Right lobe of liver (tissue), 6 donors: ENCODE measurements at regions not wholly inside any gene's neighbourhood (a gene's known extent, or its start where the extent isn't known, plus 50 kb on each side); places are given as distances from the start of the nearest gene placed in this dataset.
"Not testable (repeated sequence)": the region's sequence is repeated elsewhere in the genome, so short reads cannot be mapped to it uniquely, and the experiment has no call there.

Experiments used
- ATAC-seq, 4 donors: fragments of 200-7000 bp; cut with Tn5 transposase; one replicate each; pipeline ENCODE4 v1.9.1; 2020; ENCODE audit warnings: mild to moderate bottlenecking in 4 of 4, moderate library complexity in 4 of 4
- DNase-seq, 3 donors: peaks; one replicate each; pipeline ENCODE4 v3.0.0-alpha.2; 2020
- H3K27ac ChIP-seq, 3 donors: fragments of 200-600 bp; one replicate each; pipeline ENCODE4 v1.8.0; 2022
- H3K27me3 ChIP-seq, 2 donors: fragments of 200-600 bp; one replicate each; pipeline ENCODE4 v1.8.0; 2022
- H3K36me3 ChIP-seq, 4 donors: fragments of 200-600 bp; sonication (generic) in 1 of 4; one replicate each; pipeline versions ENCODE4 v1.5.1 to v1.8.0; 2017 to 2022; ENCODE audit warnings: control low read depth in 1 of 4
- H3K4me1 ChIP-seq, 4 donors: fragments of 200-600 bp; sonication (generic) in 1 of 4; one replicate each; pipeline versions ENCODE4 v1.5.1 to v1.8.0; 2017 to 2022; ENCODE audit warnings: control low read depth in 1 of 4
- H3K4me3 ChIP-seq, 3 donors: fragments of 200-600 bp; one replicate each; pipeline ENCODE4 v1.8.0; 2022
- H3K9me3 ChIP-seq, 4 donors: fragments of 200-600 bp; sonication (generic) in 1 of 4; one replicate each; pipeline versions ENCODE4 v1.5.1 to v1.8.0; 2017 to 2022; ENCODE audit warnings: control low read depth in 1 of 4
- POLR2A ChIP-seq: fragments of 450-650 bp; IDR thresholded peaks from one replicate; pipeline ENCODE4 v1.6.1; 2017; ENCODE audit warnings: antibody characterized with exemption, mild to moderate bottlenecking
- WGBS: methylation state at CpG from one replicate; pipeline ENCODE4 v1.1.6; 2018; ENCODE audit warnings: low coverage, low lambda C conversion rate; ENCODE audit not compliant: insufficient coverage; ENCODE audit errors: missing lambda C conversion rate; 5-methylcytosine and 5-hydroxymethylcytosine counted together
- intact Hi-C, 2 donors: fragments of 100-400 bp; cut with DNase I; formaldehyde crosslinking; loops; one replicate each; pipeline versions ENCODE4 v1.11.2 to v1.14.1; 2022
- TF ChIP-seq, protein P1 (sequence below), 4 donors: fragments of 200-600 bp in 3 of 4; fragments of 450-650 bp in 1 of 4; IDR thresholded peaks; one replicate each; pipeline versions ENCODE4 v1.5.1 to v1.8.0; 2016 to 2022; ENCODE audit warnings: antibody characterized with exemption in 4 of 4, mild to moderate bottlenecking in 2 of 4
- donor health status: DM: no; HTN: yes; CAD: no.
- donor health status: DM: no; HTN: no; CAD: no.
- donor health status: DM: no; HTN: no; CAD: no.
- donor health status: DM: no; HTN: yes; CAD: no.
- donor health status: DM: no; HTN: yes; CAD: no.

DNA sequence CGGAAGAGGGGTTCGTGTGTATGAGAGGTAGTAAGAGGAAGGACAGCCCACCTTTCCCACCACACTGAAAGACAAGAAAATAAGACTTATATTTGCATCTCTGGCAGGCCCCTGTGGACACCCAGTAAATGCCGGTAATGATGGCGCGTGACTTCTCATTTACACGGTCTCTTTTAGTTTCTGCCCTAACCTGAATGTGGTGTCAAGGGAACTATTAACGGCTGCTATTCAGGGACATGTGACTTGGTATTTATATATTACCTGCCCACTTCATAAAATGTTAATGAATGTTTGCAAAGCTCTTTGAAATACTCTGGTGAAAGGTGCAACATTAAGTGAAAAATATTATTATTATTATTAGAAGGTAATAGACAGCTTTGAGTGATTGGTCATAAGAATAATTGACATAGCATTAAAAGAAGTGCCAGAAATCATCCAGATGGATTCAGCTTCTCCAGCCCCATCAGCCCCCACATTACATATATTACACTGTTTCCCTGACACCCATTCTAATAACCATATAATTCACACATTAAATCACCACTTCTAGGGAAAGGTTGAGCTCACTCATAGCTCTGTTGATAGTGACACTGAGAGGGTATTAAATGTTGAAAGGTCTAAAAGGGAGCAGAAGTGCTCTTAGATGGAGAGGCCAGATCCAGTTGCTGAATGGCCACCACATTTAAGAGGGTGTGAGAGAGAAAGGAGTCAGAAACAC is 83.0 kb upstream of the BEND4 start:
- Histone ChIP-seq H3K9me3 (no peaks in the 10 kb centered on the region), H3K27ac (no peak overlapping the region), H3K4me3 (no peak overlapping the region), H3K27me3 (no peaks in the 10 kb centered on the region), H3K36me3 (no peaks in the 10 kb centered on the region), H3K4me1 (no peaks in the 10 kb centered on the region)
- no peak for DNase-seq
- no peak for TF ChIP-seq POLR2A
- TF ChIP-seq, protein P1, sequence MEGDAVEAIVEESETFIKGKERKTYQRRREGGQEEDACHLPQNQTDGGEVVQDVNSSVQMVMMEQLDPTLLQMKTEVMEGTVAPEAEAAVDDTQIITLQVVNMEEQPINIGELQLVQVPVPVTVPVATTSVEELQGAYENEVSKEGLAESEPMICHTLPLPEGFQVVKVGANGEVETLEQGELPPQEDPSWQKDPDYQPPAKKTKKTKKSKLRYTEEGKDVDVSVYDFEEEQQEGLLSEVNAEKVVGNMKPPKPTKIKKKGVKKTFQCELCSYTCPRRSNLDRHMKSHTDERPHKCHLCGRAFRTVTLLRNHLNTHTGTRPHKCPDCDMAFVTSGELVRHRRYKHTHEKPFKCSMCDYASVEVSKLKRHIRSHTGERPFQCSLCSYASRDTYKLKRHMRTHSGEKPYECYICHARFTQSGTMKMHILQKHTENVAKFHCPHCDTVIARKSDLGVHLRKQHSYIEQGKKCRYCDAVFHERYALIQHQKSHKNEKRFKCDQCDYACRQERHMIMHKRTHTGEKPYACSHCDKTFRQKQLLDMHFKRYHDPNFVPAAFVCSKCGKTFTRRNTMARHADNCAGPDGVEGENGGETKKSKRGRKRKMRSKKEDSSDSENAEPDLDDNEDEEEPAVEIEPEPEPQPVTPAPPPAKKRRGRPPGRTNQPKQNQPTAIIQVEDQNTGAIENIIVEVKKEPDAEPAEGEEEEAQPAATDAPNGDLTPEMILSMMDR (IDR thresholded peaks at IDR 0.05), result no peak
- intact Hi-C loops, result no loop called here
- WGBS, result 90% methylated on average over 5 of the region's 7 CpGs
- no peak for ATAC-seq

DNA sequence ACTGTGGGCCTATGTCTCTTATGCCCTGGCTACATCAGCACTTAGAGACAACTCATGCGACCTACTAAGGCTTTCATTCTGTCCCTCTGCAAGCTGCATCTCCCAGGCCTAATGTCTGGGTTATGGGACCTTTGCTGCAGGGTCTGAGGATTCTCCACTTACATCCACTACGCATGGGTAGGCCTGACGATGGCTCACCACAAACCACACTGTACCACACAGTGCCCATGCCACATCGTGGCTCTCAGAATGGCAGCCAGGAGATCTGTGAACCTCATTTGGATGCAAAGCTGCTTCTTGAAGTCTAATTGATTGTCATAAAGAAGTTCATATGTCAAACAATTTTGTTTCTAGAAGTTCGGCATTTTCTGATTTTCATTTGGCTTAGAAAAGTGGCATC is 84.6 kb upstream of the BEND4 start:
- WGBS, result 83% methylated on average over 4 of the region's 5 CpGs
- DNase-seq, result no peak
- intact Hi-C loops, result no loop called here
- Histone ChIP-seq H3K4me3 (no peak overlapping the region), H3K9me3 (no peaks in the 10 kb centered on the region), H3K4me1 (no peaks in the 10 kb centered on the region), H3K27me3 (no peaks in the 10 kb centered on the region), H3K36me3 (no peaks in the 10 kb centered on the region), H3K27ac (no peak overlapping the region)
- no peak for ATAC-seq
- no peak for TF ChIP-seq POLR2A
- TF ChIP-seq, protein P1 (IDR thresholded peaks at IDR 0.05), result no peak

DNA sequence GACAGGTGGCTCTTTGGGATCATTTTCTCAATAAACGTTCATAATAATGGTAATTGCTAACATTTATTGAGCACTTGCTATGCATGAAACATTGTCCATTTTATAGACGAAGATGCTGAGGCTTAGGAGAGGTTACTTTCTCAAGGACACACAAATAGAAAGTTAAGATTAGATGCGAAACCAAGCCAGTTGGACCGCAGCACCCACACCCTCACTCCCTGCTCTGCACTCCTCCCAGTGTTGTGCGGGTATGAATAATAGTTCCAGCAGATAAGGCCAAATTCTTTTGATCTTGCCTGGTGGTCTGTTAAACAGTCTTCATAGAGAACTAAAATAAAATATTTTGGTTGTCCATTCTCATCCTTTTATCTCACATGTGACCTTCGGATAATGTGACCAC is 85.0 kb upstream of the BEND4 start:
- intact Hi-C loops, result no loop called here
- no peak for ATAC-seq
- no peak for TF ChIP-seq POLR2A

DNA sequence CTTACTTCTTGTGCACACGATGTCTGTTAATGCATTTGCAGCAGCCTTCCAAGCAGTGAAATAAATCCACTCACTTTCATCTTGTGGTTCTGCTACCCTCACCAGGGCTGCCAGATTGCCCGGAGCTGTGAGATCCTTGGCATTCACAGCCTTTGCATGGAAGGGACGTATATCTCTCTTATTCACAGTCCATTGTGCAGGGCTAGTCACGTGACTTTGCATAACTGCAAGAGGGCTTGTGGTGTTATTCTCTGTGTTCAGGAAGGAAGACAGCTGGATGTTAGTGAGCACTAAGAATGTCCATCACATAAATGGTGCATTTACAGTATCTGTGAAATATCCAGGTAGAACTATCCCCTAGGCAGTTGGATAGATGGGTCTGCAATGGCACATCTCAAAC is 96.5 kb upstream of the BEND4 start:
- ATAC-seq (no peak), DNase-seq (no peak)
- Histone ChIP-seq H3K9me3 (no peaks in the 10 kb centered on the region), H3K27me3 (no peaks in the 10 kb centered on the region), H3K4me3 (no peak overlapping the region), H3K27ac (no peak overlapping the region), H3K4me1 (no peaks in the 10 kb centered on the region), H3K36me3 (no peaks in the 10 kb centered on the region)
- 27% methylated on average over 3 of the region's 4 CpGs for WGBS
- intact Hi-C loops, result no loop called here
- TF ChIP-seq, protein P1 (IDR thresholded peaks at IDR 0.05), result no peak
- TF ChIP-seq POLR2A, result no peak

More for the DNA sequence above, 85.0 kb upstream of the BEND4 start:
- Histone ChIP-seq H3K36me3 (no peaks in the 10 kb centered on the region), H3K4me3 (no peak overlapping the region), H3K4me1 (no peaks in the 10 kb centered on the region), H3K9me3 (no peaks in the 10 kb centered on the region), H3K27me3 (no peaks in the 10 kb centered on the region), H3K27ac (no peak overlapping the region)
- no peak for DNase-seq
- WGBS, result 71% methylated on average over 6 of the region's 6 CpGs

- intact Hi-C loops, result no loop called here
- Histone ChIP-seq H3K4me3 (no peak overlapping the region), H3K27me3 (no peaks in the 10 kb centered on the region), H3K36me3 (no peaks in the 10 kb centered on the region), H3K27ac (no peak overlapping the region), H3K4me1 (no peaks in the 10 kb centered on the region), H3K9me3 (no peaks in the 10 kb centered on the region)
- no peak for ATAC-seq
- TF ChIP-seq POLR2A, result no peak
- TF ChIP-seq, protein P1 (IDR thresholded peaks at IDR 0.05), result no peak
- 54% methylated on average over 3 of the region's 3 CpGs for WGBS
- no peak for DNase-seq
Measured at GRCh38 chr4:42252315-42252714, 99.9 kb upstream of the BEND4 start.

DNA sequence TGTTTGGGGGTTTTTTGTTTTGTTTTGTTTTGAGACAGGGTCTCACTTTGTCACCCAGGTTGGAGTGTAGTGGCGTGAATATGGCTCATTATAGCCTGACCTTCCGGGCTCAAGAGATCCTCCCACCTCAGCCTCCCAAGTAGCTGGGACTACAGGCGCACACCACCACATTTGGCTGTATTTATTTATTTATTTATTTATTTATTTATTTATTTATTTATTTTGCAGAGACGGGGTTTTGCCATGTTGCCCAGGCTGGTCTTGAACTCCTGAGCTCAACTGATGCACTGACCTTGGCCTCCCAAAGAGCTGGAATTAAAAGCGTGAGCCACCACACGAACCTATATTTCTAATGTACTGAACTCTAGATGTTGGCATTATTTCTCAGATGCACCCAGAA is 105.2 kb upstream of the BEND4 start:
- H3K9me3 ChIP-seq, H3K4me3 ChIP-seq, H3K27ac ChIP-seq, intact Hi-C loops, H3K4me1 ChIP-seq, H3K27me3 ChIP-seq, H3K36me3 ChIP-seq, ATAC-seq, DNase-seq: not testable (repeated sequence)
- WGBS, result 79% methylated on average over 6 of the region's 6 CpGs
